Lower lobe of right lung (tissue), 2 donors: ENCODE measurements at regions not wholly inside any gene's neighbourhood (a gene's known extent, or its start where the extent isn't known, plus 50 kb on each side); places are given as distances from the start of the nearest gene placed in this dataset.

ENCODE experiments used
- ATAC-seq, 2 donors: fragments of 200-7000 bp; cut with Tn5 transposase; one replicate each; pipeline ENCODE4 v1.9.1; 2020 to 2022; ENCODE audit warnings: mild to moderate bottlenecking in 2 of 2, moderate library complexity in 2 of 2
- DNase-seq: peaks from one replicate; pipeline ENCODE4 v3.0.0-alpha.2; 2020
- H3K27ac ChIP-seq: fragments of 200-600 bp; one replicate; pipeline ENCODE4 v1.8.0; 2022
- H3K27me3 ChIP-seq: fragments of 200-600 bp; one replicate; pipeline ENCODE4 v1.8.0; 2022; ENCODE audit warnings: low read depth
- H3K36me3 ChIP-seq: fragments of 200-600 bp; one replicate; pipeline ENCODE4 v1.8.0; 2022; ENCODE audit warnings: mild to moderate bottlenecking
- H3K4me1 ChIP-seq: fragments of 200-600 bp; one replicate; pipeline ENCODE4 v1.8.0; 2022
- H3K4me3 ChIP-seq: fragments of 200-600 bp; one replicate; pipeline ENCODE4 v1.8.0; 2022; ENCODE audit warnings: mild to moderate bottlenecking
- H3K9me3 ChIP-seq: fragments of 200-600 bp; one replicate; pipeline ENCODE4 v1.8.0; 2022
- CTCF ChIP-seq: fragments of 200-600 bp; IDR thresholded peaks from one replicate; pipeline ENCODE4 v1.8.0; 2022; ENCODE audit warnings: antibody characterized with exemption, mild to moderate bottlenecking
- intact Hi-C: fragments of 100-400 bp; cut with DNase I; formaldehyde crosslinking; loops from one replicate; pipeline ENCODE4 v1.11.0; 2022
- donor health status: DM: no; HTN: yes; CAD: no; lungs with severe emphysema.

GRCh38 chrX:7570432-7571029, 272.4 kb upstream of the VCX start:
- no peak for TF ChIP-seq CTCF
- Histone ChIP-seq H3K4me3 (no peak overlapping the region), H3K4me1 (no peaks in the 10 kb centered on the region), H3K9me3 (no peaks in the 10 kb centered on the region), H3K36me3 (no peaks in the 10 kb centered on the region), H3K27ac (no peak overlapping the region), H3K27me3 (no peaks in the 10 kb centered on the region)
- no peak for DNase-seq
- intact Hi-C loops = no loop called here
- ATAC-seq = no peak

- Histone ChIP-seq H3K36me3 (no peaks in the 10 kb centered on the region), H3K4me3 (no peak overlapping the region), H3K27me3 (no peaks in the 10 kb centered on the region), H3K27ac (no peak overlapping the region), H3K9me3 (no peaks in the 10 kb centered on the region), H3K4me1 (no peaks in the 10 kb centered on the region)
- no peak for ATAC-seq
- DNase-seq = no peak
- intact Hi-C loops = no loop called here
- TF ChIP-seq CTCF = no peak
These were observed 274.4 kb upstream of the VCX start for GRCh38 chrX:7568597-7568996.

- no peaks in the 10 kb centered on the region for H3K9me3 ChIP-seq
- no peak overlapping the region for H3K27ac ChIP-seq
- no peak for TF ChIP-seq CTCF
- no peak for DNase-seq
- intact Hi-C loops = no loop called here
- H3K4me3 ChIP-seq = no peak overlapping the region
- H3K36me3 ChIP-seq = no peaks in the 10 kb centered on the region
- no peaks in the 10 kb centered on the region for H3K27me3 ChIP-seq
- no peaks in the 10 kb centered on the region for H3K4me1 ChIP-seq
- ATAC-seq = no peak
These were observed 274.8 kb upstream of the VCX start for GRCh38 chrX:7568130-7568529.

- ATAC-seq (no peak), DNase-seq (no peak)
- intact Hi-C loops = no loop called here
- Histone ChIP-seq H3K4me3 (no peak overlapping the region), H3K4me1 (no peaks in the 10 kb centered on the region), H3K36me3 (no peaks in the 10 kb centered on the region), H3K27ac (no peak overlapping the region), H3K27me3 (no peaks in the 10 kb centered on the region), H3K9me3 (no peaks in the 10 kb centered on the region)
- no peak for TF ChIP-seq CTCF
These were observed 290.2 kb upstream of the VCX start for GRCh38 chrX:7552760-7553159.

- intact Hi-C loops = no loop called here
- Histone ChIP-seq H3K9me3 (no peaks in the 10 kb centered on the region), H3K27ac (no peak overlapping the region), H3K27me3 (no peaks in the 10 kb centered on the region), H3K36me3 (no peaks in the 10 kb centered on the region), H3K4me3 (no peak overlapping the region), H3K4me1 (no peaks in the 10 kb centered on the region)
- ATAC-seq (no peak), DNase-seq (no peak)
- TF ChIP-seq CTCF = no peak
These were observed 296.4 kb upstream of the VCX start for GRCh38 chrX:7546551-7547080.
